ENCODE measurements at regions not wholly inside any gene's neighbourhood (a gene's known extent, or its start where the extent isn't known, plus 50 kb on each side); places are given as distances from the start of the nearest gene placed in this dataset.

- H3K27me3 ChIP-seq (ENCODE audit: control insufficient read depth, low read length): peaks cover 4% of the 10 kb centered on the region; the same call in 1 of the 2 replicates
- H3K9me2 ChIP-seq (replicated peaks; ENCODE audit: control insufficient read depth, low read length): no peaks in the 10 kb centered on the region
Observed at GRCh38 chr10:45204954-45205775, 110.2 kb downstream of the OR13A1 start.

GRCh38 chr10:45209888-45210287, 105.5 kb downstream of the OR13A1 start:
- peaks cover 12% of the 10 kb centered on the region for H3K27me3 ChIP-seq (ENCODE audit: control insufficient read depth, low read length)
- H3F3A ChIP-seq (ENCODE audit: control insufficient read depth, insufficient read depth): no peaks in the 10 kb centered on the region
- H4K20me1 ChIP-seq (ENCODE audit: control insufficient read depth, insufficient read depth, low read depth, low read length): no peaks in the 10 kb centered on the region
- H3K9me2 ChIP-seq (replicated peaks; ENCODE audit: control insufficient read depth, low read length): no peaks in the 10 kb centered on the region
- no peak overlapping the region for H3K4me3 ChIP-seq (ENCODE audit: low read length)
- H3K4me1 ChIP-seq (ENCODE audit: control insufficient read depth, low read length): no peaks in the 10 kb centered on the region
- H3K4me2 ChIP-seq (ENCODE audit: low read length): no peak overlapping the region
- H3K9me3 ChIP-seq (ENCODE audit: control insufficient read depth, insufficient read depth, low read length): no peaks in the 10 kb centered on the region
- H3K79me2 ChIP-seq (ENCODE audit: control insufficient read depth, low read length): no peaks in the 10 kb centered on the region
- H3K27ac ChIP-seq (ENCODE audit: low read depth, low read length): no peak overlapping the region
- no peaks in the 10 kb centered on the region for H3K36me3 ChIP-seq (ENCODE audit: control insufficient read depth, low read length)
- TF ChIP-seq, protein P1, sequence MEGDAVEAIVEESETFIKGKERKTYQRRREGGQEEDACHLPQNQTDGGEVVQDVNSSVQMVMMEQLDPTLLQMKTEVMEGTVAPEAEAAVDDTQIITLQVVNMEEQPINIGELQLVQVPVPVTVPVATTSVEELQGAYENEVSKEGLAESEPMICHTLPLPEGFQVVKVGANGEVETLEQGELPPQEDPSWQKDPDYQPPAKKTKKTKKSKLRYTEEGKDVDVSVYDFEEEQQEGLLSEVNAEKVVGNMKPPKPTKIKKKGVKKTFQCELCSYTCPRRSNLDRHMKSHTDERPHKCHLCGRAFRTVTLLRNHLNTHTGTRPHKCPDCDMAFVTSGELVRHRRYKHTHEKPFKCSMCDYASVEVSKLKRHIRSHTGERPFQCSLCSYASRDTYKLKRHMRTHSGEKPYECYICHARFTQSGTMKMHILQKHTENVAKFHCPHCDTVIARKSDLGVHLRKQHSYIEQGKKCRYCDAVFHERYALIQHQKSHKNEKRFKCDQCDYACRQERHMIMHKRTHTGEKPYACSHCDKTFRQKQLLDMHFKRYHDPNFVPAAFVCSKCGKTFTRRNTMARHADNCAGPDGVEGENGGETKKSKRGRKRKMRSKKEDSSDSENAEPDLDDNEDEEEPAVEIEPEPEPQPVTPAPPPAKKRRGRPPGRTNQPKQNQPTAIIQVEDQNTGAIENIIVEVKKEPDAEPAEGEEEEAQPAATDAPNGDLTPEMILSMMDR (IDR thresholded peaks at IDR 0.05; ENCODE audit: low read depth, low read length, poor library complexity, severe bottlenecking): no peak
- TF ChIP-seq EZH2phosphoT487 (IDR thresholded peaks at IDR 0.05; ENCODE audit: borderline replicate concordance, low read length): no peak

More at GRCh38 chr10:45204954-45205775, 110.2 kb downstream of the OR13A1 start:
- no peaks in the 10 kb centered on the region for H3K36me3 ChIP-seq (ENCODE audit: control insufficient read depth, low read length)
- no peaks in the 10 kb centered on the region for H3K9me3 ChIP-seq (ENCODE audit: control insufficient read depth, insufficient read depth, low read length)
- no peaks in the 10 kb centered on the region for H4K20me1 ChIP-seq (ENCODE audit: control insufficient read depth, insufficient read depth, low read depth, low read length)
- TF ChIP-seq, protein P1 (IDR thresholded peaks at IDR 0.05; ENCODE audit: low read depth, low read length, poor library complexity, severe bottlenecking): no peak
- TF ChIP-seq EZH2phosphoT487 (IDR thresholded peaks at IDR 0.05; ENCODE audit: borderline replicate concordance, low read length): no peak
- no peak overlapping the region for H3K4me2 ChIP-seq (ENCODE audit: low read length)
- no peaks in the 10 kb centered on the region for H3K4me1 ChIP-seq (ENCODE audit: control insufficient read depth, low read length)
- no peak overlapping the region for H3K4me3 ChIP-seq (ENCODE audit: low read length)
- no peaks in the 10 kb centered on the region for H3F3A ChIP-seq (ENCODE audit: control insufficient read depth, insufficient read depth)
- H3K27ac ChIP-seq (ENCODE audit: low read depth, low read length): no peak overlapping the region
- no peaks in the 10 kb centered on the region for H3K79me2 ChIP-seq (ENCODE audit: control insufficient read depth, low read length)

- no peaks in the 10 kb centered on the region for H3K9me2 ChIP-seq (replicated peaks; ENCODE audit: control insufficient read depth, low read length)
- no peaks in the 10 kb centered on the region for H4K20me1 ChIP-seq (ENCODE audit: control insufficient read depth, insufficient read depth, low read depth, low read length)
- no peak overlapping the region for H3K4me2 ChIP-seq (ENCODE audit: low read length)
- no peaks in the 10 kb centered on the region for H3K9me3 ChIP-seq (ENCODE audit: control insufficient read depth, insufficient read depth, low read length)
- TF ChIP-seq EZH2phosphoT487 (IDR thresholded peaks at IDR 0.05; ENCODE audit: borderline replicate concordance, low read length): no peak
- no peaks in the 10 kb centered on the region for H3K4me1 ChIP-seq (ENCODE audit: control insufficient read depth, low read length)
- no peak overlapping the region for H3K27ac ChIP-seq (ENCODE audit: low read depth, low read length)
- no peaks in the 10 kb centered on the region for H3K36me3 ChIP-seq (ENCODE audit: control insufficient read depth, low read length)
- H3F3A ChIP-seq (ENCODE audit: control insufficient read depth, insufficient read depth): no peaks in the 10 kb centered on the region
- H3K4me3 ChIP-seq (ENCODE audit: low read length): no peak overlapping the region
- H3K27me3 ChIP-seq (ENCODE audit: control insufficient read depth, low read length): peaks cover 12% of the 10 kb centered on the region
- no peaks in the 10 kb centered on the region for H3K79me2 ChIP-seq (ENCODE audit: control insufficient read depth, low read length)
Observed at GRCh38 chr10:45211576-45211975, 103.8 kb downstream of the OR13A1 start.

GRCh38 chr10:45219416-45219815, 96.0 kb downstream of the OR13A1 start:
- H4K20me1 ChIP-seq (ENCODE audit: control insufficient read depth, insufficient read depth, low read depth, low read length): no peaks in the 10 kb centered on the region
- no peaks in the 10 kb centered on the region for H3F3A ChIP-seq (ENCODE audit: control insufficient read depth, insufficient read depth)
- no peak overlapping the region for H3K27ac ChIP-seq (ENCODE audit: low read depth, low read length)
- peaks cover 2% of the 10 kb centered on the region; the same call in 1 of the 2 replicates for H3K27me3 ChIP-seq (ENCODE audit: control insufficient read depth, low read length)
- no peak overlapping the region for H3K4me2 ChIP-seq (ENCODE audit: low read length)
- TF ChIP-seq EZH2phosphoT487 (IDR thresholded peaks at IDR 0.05; ENCODE audit: borderline replicate concordance, low read length): no peak
- TF ChIP-seq, protein P1 (IDR thresholded peaks at IDR 0.05; ENCODE audit: low read depth, low read length, poor library complexity, severe bottlenecking): no peak
- H3K4me1 ChIP-seq (ENCODE audit: control insufficient read depth, low read length): no peaks in the 10 kb centered on the region
- no peaks in the 10 kb centered on the region for H3K79me2 ChIP-seq (ENCODE audit: control insufficient read depth, low read length)
- H3K36me3 ChIP-seq (ENCODE audit: control insufficient read depth, low read length): no peaks in the 10 kb centered on the region
- no peaks in the 10 kb centered on the region for H3K9me3 ChIP-seq (ENCODE audit: control insufficient read depth, insufficient read depth, low read length)
- no peak overlapping the region for H3K4me3 ChIP-seq (ENCODE audit: low read length)
- H3K9me2 ChIP-seq (replicated peaks; ENCODE audit: control insufficient read depth, low read length): no peaks in the 10 kb centered on the region
